ENCODE measurements at regions not wholly inside any gene's neighbourhood (a gene's known extent, or its start where the extent isn't known, plus 50 kb on each side); places are given as distances from the start of the nearest gene placed in this dataset.

GRCh38 chr11:23947883-23948282 is 549.0 kb upstream of the LUZP2 start:
- DNase-seq (ENCODE audit: low read depth in 2 of 2), result no peak

DNA sequence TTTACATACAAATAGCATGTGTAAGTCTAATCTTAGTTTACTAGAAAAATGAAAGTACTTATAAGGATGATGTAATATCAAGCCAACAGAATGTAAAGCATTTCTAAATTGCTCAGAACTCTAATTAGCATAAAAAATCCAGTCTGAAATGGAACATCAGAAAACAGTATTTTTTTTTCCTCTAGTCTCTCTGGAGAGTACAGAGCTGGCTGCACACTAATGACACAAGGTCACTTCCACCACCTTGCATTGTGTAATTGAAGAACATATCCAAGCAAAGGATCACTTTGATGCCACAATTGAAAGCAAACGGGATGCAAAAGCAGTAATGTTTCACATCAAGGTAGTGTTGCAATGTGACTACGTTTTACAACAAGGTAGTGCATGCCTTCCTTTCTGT is 548.0 kb upstream of the LUZP2 start:
- DNase-seq (ENCODE audit: low read depth in 2 of 2), result no peak

DNA sequence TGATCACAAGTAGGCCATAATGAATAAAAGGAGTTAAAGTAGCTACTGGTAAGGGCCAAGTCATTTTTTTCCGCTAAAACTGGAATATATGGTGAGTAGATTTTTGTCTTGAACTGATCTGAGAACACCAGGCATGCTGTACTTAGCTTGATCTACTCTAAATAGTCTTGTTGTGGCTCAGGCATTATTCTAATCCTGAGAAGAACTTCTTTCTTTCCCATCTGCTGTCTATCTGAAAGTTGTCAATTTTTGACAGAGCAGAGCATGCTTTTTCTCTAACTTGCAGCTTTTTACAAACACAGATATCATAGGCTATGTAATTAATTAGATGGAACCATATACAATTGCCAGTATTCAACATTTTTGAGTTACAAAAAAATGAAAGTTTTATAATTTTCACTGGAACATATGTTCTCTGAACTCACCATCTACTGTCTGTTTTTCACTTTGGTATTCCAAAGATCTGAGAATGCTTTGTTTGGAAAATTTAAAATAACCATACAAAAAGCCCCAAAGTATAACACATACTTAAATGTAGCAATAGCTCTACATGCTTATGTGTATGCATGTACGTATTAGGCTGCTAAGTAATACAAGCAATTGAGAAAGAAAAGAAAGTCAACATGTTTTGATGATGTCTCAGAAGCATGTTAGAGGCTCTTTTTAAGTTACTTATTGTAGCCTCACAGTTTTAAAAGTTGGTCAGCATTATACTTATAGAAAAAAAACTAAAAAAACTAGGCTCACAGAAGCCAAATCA is 542.7 kb upstream of the LUZP2 start:
- DNase-seq (ENCODE audit: low read depth in 2 of 2), result no peak

GRCh38 chr11:23954730-23955129 is 542.1 kb upstream of the LUZP2 start:
- DNase-seq (ENCODE audit: low read depth in 2 of 2), result no peak

DNA sequence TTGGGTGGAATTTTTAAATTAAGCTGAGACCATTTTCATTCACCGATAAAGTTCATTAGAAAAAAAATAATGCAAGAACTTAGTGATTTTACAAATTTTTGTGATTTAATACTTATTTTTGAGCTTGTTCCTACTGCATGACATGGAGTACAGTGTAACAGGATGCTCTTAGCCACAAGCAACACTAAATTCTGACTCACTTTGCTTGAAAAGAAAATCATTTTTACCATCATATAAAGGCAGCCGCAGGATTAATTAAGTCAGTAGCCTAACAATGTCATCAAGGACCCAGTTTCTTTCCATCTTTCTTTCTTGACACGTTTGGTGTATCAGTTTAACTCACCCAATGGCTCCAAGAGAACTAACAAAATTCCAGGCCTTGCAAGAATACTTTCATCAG is 540.3 kb upstream of the LUZP2 start:
- no peak for DNase-seq (ENCODE audit: low read depth in 2 of 2)

DNA sequence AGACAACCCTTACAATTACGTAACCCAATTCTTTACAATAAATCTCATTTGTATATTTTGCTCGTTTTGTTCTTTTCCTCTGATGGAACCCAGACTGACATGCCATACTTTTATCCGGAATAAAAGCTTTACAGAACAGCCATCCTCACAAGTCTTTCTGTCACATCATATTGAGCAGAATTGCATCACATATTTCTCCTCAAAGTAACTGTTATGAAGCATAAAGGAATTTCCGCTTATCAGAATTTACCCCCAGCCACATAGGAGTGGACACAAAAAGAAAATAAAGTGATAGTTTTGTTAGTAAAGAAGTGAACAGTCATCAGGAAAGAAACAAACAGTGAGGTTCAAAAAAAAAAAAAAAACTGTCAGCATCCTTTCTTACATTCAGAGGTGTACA is 539.5 kb upstream of the LUZP2 start:
- DNase-seq (ENCODE audit: low read depth in 2 of 2), result no peak

DNA sequence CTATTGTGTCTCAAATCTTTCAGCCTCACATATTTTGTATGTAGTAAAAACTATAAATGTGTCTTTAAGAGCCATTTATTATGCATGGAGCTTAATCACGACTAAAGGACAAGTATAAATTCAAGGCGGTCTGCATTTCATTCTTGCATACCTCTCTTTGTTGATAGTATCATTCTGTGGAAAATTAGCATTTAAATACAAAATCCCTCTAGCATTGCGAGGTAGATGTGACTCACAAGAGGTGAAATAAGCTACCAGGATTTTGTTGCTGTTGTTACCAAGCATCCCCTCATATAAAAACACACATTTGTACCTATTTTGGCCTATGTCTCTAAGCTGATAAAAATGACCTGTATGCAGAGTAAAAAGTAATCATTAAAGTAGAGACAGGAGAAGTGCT is 537.4 kb upstream of the LUZP2 start:
- DNase-seq (ENCODE audit: low read depth in 2 of 2), result no peak

- DNase-seq (ENCODE audit: low read depth in 2 of 2), result no peak
Measured at GRCh38 chr11:23961503-23962338, 535.1 kb upstream of the LUZP2 start.

- DNase-seq (ENCODE audit: low read depth in 2 of 2), result no peak
Measured at GRCh38 chr11:23973244-23973643, 523.6 kb upstream of the LUZP2 start.

- no peak for DNase-seq (ENCODE audit: low read depth in 2 of 2)
Measured at GRCh38 chr11:23974051-23974450, 522.8 kb upstream of the LUZP2 start.

DNA sequence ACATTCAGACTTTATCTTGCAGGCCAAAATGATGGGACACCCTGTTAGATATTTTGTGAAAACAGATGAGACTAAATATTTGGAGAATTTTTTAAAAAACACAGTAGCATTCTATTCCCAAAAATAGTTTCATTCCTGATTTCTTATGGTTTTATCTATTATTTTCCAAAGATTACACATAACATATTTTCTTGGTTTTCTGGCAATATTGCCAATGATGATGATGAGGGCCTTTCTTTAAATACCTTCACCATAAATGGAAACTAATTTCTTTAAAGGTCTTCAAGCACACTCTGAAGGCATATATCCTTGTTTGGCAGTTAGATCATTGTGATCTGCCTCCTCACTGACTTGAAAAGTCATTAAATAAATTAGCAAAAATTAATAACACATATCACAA is 522.3 kb upstream of the LUZP2 start:
- DNase-seq (ENCODE audit: low read depth in 2 of 2), result no peak

DNA sequence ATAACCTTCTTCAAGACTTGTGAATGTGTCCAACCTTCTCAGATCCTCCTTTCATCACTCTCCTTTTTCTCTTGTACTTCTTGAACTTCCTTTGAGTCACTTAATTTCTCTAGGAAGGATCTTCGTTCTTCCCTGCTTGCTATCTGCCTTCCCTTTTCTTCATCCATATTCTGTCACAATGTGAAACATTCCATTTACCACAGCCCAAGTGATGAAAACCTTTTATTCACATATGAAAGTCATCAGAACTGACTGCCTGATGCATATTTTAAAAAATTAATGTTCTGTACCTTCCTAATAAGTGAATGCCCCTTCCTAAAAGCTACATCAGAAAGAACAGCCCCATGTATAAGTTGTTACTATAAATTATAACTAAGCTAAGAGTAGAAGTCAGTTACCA is 520.4 kb upstream of the LUZP2 start:
- DNase-seq (ENCODE audit: low read depth in 2 of 2), result no peak

DNA sequence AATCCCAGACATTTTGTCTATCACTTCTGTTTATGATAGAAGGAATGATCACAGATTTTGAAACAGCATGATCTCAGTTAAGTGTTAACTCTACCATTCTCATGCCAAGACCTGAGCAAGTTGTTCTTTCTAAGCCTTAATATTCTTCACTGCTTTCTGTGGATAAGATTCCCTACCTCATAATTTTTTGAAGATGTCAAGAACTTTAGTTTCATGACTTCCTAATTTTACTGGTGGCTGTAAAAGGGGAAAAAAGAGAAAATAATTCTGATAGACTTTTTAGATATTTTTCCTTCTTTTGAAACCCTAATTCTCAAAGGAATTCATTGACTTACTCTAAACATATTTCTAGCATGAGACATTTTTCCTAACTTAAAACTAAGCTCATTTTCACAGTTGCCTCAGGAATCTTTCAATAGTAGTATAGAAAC is 520.0 kb upstream of the LUZP2 start:
- DNase-seq (ENCODE audit: low read depth in 2 of 2), result no peak

DNA sequence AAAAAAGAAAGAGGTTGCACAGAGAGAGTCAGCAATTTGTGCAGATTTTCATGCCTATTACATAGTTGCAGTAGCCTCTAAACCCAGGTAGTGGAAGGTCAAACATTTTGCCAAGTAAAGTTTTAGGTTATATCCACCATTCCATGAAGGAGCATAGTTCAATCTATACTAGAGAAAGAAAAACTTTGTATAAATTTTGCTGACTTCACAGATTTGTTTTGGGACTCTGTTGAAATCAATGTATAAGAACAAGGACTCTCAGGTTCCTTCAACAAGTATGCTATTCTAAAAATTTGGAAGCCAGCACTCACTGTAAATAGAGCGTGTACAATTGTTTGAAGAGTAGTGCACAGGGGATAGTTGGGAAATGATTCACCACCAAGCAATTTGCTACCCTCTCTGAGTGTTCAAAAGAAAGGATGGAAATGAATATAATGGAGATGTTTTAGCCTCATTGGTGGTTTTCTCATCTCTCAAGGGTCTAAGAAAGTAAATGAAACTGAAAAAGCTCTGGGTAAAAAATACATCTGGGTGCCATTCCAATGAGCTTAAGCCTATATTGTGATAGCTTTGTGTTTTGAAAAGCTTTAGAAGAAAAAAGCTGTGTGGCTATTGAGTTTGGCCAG is 508.4 kb upstream of the LUZP2 start:
- DNase-seq (ENCODE audit: low read depth in 2 of 2), result no peak

- DNase-seq (ENCODE audit: low read depth in 2 of 2), result no peak
Measured at GRCh38 chr11:23990346-23991164, 506.3 kb upstream of the LUZP2 start.

GRCh38 chr11:23991165-23991539 is 505.7 kb upstream of the LUZP2 start:
- DNase-seq (ENCODE audit: low read depth in 2 of 2), result no peak

GRCh38 chr11:23995891-23996290 is 501.0 kb upstream of the LUZP2 start:
- DNase-seq (ENCODE audit: low read depth in 2 of 2), result no peak

DNA sequence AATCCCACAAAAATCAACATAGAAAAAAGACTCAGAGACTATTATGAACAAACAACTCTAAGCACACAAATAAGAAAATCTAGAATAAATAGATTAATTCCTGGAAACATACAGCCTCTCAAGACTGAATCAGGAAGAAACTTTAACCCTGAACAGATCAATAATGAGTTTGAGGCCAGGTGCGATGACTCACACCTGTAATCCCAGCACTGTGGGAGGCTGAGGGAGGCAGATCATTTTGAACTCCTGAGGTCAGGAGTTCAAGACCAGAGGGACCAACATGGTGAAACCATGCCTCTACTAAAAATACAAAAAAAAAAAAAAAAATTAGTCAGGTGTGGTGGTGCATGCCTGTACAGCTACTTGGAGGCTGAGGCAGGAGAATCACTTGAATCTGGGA is 499.5 kb upstream of the LUZP2 start:
- DNase-seq (ENCODE audit: low read depth in 2 of 2), result no peak

- DNase-seq (ENCODE audit: low read depth in 2 of 2), result no peak
Measured at GRCh38 chr11:24005202-24005876, 491.5 kb upstream of the LUZP2 start.

GRCh38 chr11:24043842-24044241 is 453.0 kb upstream of the LUZP2 start:
- no peak for DNase-seq (ENCODE audit: low read depth in 2 of 2)

DNA sequence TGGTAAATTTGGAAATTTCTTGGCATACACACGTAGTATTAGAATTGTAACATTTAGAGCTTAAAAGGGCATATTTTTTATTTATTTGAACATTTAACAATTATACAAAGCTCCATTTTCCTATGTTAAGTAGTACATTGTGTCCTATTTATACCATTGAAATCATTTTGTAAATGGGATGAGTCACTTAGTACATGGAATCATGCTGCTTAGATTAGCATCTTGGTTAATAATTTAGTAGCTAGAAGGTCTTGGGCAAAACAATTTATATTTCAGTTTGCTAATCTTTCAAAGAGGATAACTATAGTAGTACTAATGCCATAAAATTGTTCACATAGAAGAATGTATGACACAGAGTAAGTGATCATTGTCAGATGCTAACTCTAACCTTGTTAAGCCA is 450.1 kb upstream of the LUZP2 start:
- DNase-seq (ENCODE audit: low read depth in 2 of 2), result no peak
